ENCODE measurements at regions not wholly inside any gene's neighbourhood (a gene's known extent, or its start where the extent isn't known, plus 50 kb on each side); places are given as distances from the start of the nearest gene placed in this dataset.

DNA sequence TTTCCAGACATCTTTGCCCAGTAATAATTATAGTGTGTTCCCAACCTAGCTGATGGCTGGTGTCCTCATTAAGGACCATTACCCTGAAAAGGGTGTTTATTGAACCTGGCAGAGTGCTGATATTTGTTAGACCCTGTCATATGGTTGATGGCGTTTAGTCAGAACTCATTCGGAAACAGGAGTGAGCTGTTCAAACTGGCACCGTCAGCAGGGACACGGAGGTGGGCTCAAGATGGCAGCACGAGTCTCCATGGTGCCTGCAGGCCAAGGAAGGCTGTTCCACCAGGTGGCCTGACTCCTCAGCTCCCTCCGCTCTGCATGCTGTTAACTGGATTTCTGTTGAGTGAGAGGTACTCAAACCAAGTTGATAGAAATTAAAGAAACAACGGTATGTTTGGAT lies 589.1 kb upstream of the MGMT start:
- Mint-ChIP-seq H3K36me3 (no peaks in the 10 kb centered on the region), H3K27me3 (no peaks in the 10 kb centered on the region), H3K4me1 (no peaks in the 10 kb centered on the region), H3K4me3 (no peak overlapping the region), H3K27ac (no peak overlapping the region), H3K9me3 (no peaks in the 10 kb centered on the region)
- CTCF ChIA-PET, result no interaction called here
- DNase-seq, result no peak

DNA sequence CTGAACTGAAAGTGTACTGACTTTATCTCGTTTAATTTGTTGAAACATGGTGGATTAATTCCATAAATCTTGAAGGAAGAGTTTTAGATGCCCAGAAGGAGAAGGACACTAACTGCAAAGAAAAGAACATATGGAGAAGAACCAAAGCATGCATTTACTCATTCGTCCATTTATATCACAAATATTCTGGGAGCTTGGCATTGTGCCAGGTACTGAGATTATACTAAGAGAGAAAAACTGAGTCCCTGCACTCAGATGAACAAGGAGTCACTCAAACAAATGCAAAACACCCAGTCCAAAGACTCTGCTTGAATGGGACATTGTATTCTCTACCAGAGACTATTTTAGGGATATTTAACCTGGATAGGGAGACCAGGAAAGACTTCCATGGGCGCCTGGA lies 588.0 kb upstream of the MGMT start:
- no peaks in the 10 kb centered on the region for H3K36me3 Mint-ChIP-seq
- H3K9me3 Mint-ChIP-seq, result no peaks in the 10 kb centered on the region
- H3K4me3 Mint-ChIP-seq, result no peak overlapping the region
- H3K27me3 Mint-ChIP-seq, result no peaks in the 10 kb centered on the region
- no peak overlapping the region for H3K27ac Mint-ChIP-seq
- H3K4me1 Mint-ChIP-seq, result no peaks in the 10 kb centered on the region
- CTCF ChIA-PET, result no interaction called here
- DNase-seq, result no peak

DNA sequence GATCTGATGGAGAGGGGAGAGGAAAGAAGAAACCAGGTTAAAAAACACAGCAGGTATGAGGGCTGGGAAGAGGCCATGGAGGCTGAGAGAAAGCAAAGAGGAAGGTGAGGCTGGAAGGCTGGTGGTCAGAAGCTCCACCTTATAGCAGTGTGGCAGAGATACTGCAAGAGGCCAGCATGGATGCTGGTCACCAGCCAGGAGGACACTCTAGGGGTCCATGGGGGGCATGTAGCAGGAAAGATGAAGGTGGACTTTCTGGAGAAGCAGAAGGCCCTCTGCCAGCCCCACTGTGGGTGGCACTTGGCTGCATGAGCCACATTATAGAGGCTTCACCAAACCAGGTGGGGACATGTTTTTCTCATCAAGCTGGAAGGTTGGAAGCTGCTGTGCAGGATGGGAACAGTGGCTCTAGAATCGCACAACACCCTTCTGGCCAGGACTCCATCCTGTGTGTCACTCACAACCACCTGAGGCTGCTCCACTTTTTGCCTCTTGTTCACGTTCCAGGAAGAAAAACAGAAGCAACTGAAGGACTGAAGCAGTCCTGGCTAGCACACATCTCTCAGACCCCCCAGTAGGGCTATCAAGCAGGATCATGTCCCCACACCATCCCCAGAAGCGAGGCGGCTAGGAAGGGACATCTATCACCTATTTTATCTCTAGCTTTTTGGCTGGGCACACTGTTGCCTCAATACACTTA lies 587.5 kb upstream of the MGMT start:
- H3K9me3 Mint-ChIP-seq, result no peaks in the 10 kb centered on the region
- H3K4me3 Mint-ChIP-seq, result no peak overlapping the region
- no peak overlapping the region for H3K27ac Mint-ChIP-seq
- no peak for DNase-seq
- CTCF ChIA-PET, result no interaction called here
- no peaks in the 10 kb centered on the region for H3K36me3 Mint-ChIP-seq
- no peaks in the 10 kb centered on the region for H3K27me3 Mint-ChIP-seq
- H3K4me1 Mint-ChIP-seq, result no peaks in the 10 kb centered on the region

DNA sequence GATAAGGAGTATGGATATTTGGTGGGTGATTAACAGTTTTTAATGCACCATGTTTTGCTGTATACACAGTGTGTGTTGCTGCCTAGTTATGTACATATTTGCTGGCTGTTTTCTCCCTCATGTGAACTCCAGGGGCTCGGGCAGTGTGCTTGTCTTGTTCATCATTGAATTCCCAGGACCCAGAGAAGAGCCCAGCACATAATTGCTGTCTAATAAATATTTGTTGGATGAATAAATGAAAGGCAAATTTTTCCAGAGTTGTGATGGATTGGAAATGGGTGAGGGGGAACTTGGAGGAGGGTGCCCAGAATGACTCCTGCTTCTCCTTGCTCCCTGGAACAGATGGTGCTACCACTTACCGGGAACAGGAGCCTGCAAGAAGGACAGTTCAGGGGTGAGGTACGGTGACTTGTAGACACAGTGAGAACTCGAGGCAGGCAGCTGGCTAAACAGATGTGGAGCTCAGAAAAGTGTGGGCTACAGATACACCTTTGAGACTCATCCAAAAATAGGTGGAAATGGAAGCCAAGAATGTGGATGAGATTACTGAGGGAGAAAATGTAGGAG lies 586.8 kb upstream of the MGMT start:
- DNase-seq, result no peak
- Mint-ChIP-seq H3K27ac (no peak overlapping the region), H3K27me3 (no peaks in the 10 kb centered on the region), H3K9me3 (no peaks in the 10 kb centered on the region), H3K36me3 (no peaks in the 10 kb centered on the region), H3K4me3 (no peak overlapping the region), H3K4me1 (no peaks in the 10 kb centered on the region)
- CTCF ChIA-PET, result no interaction called here

DNA sequence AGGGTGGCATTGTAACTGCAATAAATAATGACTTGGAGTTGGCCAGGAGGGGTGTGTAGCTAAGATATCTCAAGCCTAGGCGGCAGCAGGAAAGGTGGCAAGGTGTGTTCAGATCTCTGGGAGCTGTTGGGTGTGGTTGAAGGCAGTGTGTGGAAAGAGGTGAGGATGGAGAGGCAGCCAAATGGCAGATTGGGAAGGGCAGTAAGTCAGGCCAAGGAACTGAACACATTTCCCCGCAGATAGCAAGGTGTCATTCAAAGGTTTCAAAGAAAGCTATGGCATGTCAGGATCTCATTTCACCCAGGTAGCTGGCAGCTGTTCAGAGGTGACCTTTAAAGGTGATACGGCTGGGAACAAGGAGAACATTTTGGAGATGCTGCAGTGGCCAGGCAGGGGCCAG lies 586.0 kb upstream of the MGMT start:
- H3K27me3 Mint-ChIP-seq, result no peaks in the 10 kb centered on the region
- H3K9me3 Mint-ChIP-seq, result no peaks in the 10 kb centered on the region
- no peak overlapping the region for H3K4me3 Mint-ChIP-seq
- no peak overlapping the region for H3K27ac Mint-ChIP-seq
- H3K36me3 Mint-ChIP-seq, result no peaks in the 10 kb centered on the region
- CTCF ChIA-PET, result no interaction called here
- no peak for DNase-seq
- H3K4me1 Mint-ChIP-seq, result no peaks in the 10 kb centered on the region

DNA sequence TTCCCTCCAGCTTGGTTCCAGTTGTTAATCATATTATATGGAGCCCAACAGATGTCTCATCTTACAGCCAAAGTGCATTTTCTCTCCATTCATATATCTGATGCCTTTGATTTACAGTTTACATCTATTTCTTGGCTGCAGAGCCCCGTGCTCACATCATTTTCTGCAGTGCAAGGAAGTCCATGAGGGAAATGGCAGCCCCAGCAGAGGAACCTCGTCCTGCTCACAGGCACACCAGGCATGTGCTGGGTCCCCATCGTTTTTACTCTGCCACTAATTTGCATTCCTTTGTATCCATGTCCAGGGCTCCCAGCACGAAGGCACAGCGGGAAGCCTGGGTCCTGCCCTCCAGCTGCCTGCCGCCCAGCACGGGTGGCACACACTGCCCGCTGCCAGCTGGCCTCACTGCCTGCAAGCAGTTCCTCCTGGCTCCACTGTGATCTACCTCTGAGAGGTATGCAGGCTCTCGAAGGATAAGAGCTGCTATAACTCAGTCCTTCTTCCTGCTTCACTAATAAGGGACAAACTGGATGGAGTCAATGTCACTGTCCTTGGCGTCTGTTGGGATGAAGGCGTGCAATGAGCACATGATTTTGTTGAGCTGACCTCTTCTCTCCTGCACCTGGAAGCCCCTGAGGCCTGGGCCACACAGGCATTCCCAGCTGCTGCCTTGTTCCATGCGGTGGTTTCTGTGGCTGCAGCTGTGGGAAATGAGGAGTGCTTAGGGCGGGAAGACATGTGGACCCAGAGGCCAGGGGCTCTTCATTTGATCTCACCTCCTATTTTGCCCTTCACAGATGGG lies 583.6 kb upstream of the MGMT start:
- Mint-ChIP-seq H3K36me3 (no peaks in the 10 kb centered on the region), H3K27ac (no peak overlapping the region), H3K9me3 (peaks cover 4% of the 10 kb centered on the region), H3K4me3 (no peak overlapping the region), H3K27me3 (no peaks in the 10 kb centered on the region), H3K4me1 (no peaks in the 10 kb centered on the region)
- no peak for DNase-seq
- CTCF ChIA-PET, result no interaction called here

DNA sequence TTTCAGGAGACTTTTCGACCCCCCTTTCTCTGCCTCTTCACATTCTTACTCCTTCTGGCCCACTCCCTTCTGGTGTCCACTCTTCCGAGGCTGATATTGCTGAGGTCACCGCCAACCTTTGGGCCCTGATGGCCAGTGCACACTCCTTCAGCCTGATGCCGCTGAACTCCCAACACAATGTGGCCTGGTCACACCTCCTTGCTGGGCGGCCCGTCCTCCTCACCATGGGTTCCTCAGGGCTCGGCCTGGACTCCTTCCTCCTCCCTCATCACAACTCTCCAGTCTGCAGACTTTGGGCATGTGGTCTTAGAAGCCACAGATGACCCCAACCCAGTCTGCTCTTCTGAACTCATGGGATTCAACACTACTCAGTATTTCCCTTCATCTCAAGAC lies 583.0 kb upstream of the MGMT start:
- H3K36me3 Mint-ChIP-seq, result no peaks in the 10 kb centered on the region
- no peaks in the 10 kb centered on the region for H3K4me1 Mint-ChIP-seq
- H3K9me3 Mint-ChIP-seq, result peaks cover 4% of the 10 kb centered on the region
- CTCF ChIA-PET, result no interaction called here
- no peak overlapping the region for H3K4me3 Mint-ChIP-seq
- no peak for DNase-seq
- H3K27me3 Mint-ChIP-seq, result no peaks in the 10 kb centered on the region
- H3K27ac Mint-ChIP-seq, result no peak overlapping the region

DNA sequence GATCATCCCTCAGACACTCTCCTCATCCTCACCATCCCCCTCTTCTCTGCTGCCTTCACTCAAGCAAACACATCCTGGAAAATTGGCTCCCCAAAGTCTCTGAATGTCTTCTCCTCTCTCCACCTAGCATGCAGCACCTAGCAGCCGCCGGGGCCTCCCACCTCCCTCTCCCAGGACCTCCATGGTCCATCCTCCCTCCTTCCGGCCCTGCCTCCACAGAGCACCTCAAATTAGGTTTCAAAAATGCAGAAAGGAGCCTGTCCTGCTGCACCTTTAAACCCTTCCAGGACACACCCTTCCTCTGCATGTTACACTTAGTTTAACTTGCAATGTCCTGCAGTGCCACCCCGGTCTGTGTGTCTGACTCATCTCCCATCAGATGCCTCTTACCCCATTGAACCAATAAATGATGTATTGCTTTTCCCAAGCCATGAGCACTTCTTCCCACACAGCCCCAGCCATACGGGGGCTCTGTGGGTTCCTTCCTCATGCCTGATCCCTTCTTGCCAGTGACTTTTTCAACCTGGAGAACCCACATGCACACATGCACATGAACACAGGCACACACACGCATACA lies 582.5 kb upstream of the MGMT start:
- H3K27me3 Mint-ChIP-seq, result no peaks in the 10 kb centered on the region
- H3K4me1 Mint-ChIP-seq, result no peaks in the 10 kb centered on the region
- DNase-seq, result no peak
- peaks cover 4% of the 10 kb centered on the region for H3K9me3 Mint-ChIP-seq
- H3K27ac Mint-ChIP-seq, result no peak overlapping the region
- CTCF ChIA-PET, result no interaction called here
- H3K36me3 Mint-ChIP-seq, result no peaks in the 10 kb centered on the region
- no peak overlapping the region for H3K4me3 Mint-ChIP-seq

DNA sequence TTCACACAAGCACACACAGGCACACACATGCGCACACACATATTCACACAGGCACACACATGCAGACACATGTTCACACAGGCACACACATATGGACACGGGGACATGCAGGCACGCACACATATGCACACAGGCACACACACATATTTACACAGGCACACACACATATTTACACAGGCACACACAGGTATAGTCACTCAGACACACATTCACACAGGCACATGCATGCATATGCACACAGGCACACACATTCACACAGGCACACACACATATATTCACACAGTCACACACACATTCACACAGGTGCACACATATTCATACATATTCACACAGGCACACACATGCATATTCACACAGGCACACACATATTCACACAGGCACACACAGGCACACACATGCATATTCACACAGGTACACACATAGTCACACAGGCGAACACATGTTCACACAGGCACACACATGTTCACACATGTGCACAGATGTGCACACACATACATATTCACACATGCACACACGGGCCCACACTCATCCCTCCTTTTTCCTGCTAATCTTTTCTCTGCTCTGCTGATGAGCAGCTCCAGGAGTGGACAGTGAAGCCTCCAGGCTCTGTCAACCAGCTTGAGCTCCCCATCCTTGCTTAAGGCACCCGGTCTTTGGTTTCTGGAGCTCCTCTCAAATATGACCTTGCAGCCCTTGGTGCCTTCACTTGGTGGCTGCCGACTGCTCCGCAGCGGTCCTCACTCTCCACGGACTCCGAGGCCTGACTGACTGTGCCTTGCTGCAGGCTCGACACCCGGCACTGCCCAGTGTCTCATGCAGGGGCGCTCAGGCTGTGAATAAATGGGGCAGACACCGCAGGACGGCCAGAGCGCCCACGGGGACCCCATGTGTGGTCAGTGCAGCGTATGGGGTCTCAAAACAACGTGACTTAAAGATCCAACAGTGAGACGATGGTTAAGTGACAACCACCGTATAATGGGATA lies 581.2 kb upstream of the MGMT start:
- Mint-ChIP-seq H3K9me3 (peaks cover 4% of the 10 kb centered on the region), H3K36me3 (no peaks in the 10 kb centered on the region), H3K27ac (no peak overlapping the region), H3K27me3 (no peaks in the 10 kb centered on the region), H3K4me3 (no peak overlapping the region), H3K4me1 (no peaks in the 10 kb centered on the region)
- no peak for DNase-seq
- CTCF ChIA-PET, result no interaction called here

DNA sequence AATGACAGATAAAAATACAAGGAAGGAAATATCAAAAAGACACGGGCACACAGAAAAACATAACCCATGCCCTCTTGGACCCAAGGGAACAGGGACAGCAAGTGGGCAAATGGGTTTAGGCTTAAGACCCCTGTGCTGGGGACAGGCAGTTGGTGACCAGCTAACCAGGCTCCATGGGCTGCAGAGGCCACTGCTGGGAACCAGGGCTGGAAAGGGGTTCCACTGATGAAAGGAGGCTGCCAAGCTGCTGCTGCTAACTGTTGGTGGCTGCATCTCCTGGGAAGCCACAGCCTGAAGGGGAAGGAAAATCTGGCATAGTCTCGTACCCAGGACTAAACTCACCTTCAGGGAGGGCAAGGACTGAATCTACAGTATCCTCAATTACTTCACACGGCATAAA lies 579.2 kb upstream of the MGMT start:
- H3K4me3 Mint-ChIP-seq, result no peak overlapping the region
- peaks cover 4% of the 10 kb centered on the region for H3K9me3 Mint-ChIP-seq
- H3K4me1 Mint-ChIP-seq, result no peaks in the 10 kb centered on the region
- CTCF ChIA-PET, result no interaction called here
- no peaks in the 10 kb centered on the region for H3K27me3 Mint-ChIP-seq
- no peak overlapping the region for H3K27ac Mint-ChIP-seq
- H3K36me3 Mint-ChIP-seq, result no peaks in the 10 kb centered on the region
- no peak for DNase-seq

DNA sequence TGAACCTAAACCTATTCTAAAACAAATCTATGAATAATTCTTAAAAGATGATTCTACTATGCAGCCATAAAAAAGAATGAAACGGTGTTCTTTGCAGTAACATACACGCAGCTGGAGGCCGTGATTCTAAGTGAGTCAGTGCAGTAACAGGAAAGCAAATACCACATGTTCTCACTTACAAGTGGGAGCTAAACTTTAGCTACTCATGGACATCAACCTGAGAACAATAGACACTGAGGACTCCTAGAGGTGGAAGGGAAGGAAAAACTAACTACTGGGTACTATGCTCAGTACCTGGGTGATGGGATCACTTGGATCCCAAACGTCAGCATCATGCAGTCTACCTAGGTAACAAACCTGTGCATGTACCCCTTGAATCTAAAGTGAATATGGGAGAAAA lies 575.0 kb upstream of the MGMT start:
- CTCF ChIA-PET, result no interaction called here
- H3K9me3 Mint-ChIP-seq, result peaks cover 4% of the 10 kb centered on the region
- H3K27ac Mint-ChIP-seq, result no peak overlapping the region
- DNase-seq, result no peak
- H3K4me3 Mint-ChIP-seq, result no peak overlapping the region
- no peaks in the 10 kb centered on the region for H3K27me3 Mint-ChIP-seq
- H3K4me1 Mint-ChIP-seq, result no peaks in the 10 kb centered on the region
- H3K36me3 Mint-ChIP-seq, result no peaks in the 10 kb centered on the region

DNA sequence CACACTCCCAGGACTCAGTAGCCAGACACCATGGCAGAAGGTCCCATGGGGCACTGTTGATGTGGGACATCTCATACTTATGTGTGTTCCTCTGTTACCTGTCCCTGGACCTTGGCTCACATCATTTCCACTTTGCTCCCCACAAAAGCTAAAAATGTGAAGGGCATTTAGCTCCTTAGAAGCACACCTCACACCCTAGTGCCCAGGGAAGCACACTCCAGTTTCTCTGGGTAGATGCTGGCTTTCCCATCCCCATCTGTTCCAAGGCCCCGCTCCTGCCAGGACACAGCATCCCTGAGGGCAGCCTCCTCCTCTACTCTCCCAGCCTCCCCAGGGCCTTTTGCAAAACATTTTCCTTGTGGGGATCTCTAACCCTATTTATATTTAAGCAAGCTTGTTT lies 572.4 kb upstream of the MGMT start:
- Mint-ChIP-seq H3K9me3 (no peaks in the 10 kb centered on the region), H3K4me3 (no peak overlapping the region), H3K4me1 (no peaks in the 10 kb centered on the region), H3K36me3 (no peaks in the 10 kb centered on the region), H3K27ac (no peak overlapping the region), H3K27me3 (no peaks in the 10 kb centered on the region)
- CTCF ChIA-PET, result no interaction called here
- no peak for DNase-seq

DNA sequence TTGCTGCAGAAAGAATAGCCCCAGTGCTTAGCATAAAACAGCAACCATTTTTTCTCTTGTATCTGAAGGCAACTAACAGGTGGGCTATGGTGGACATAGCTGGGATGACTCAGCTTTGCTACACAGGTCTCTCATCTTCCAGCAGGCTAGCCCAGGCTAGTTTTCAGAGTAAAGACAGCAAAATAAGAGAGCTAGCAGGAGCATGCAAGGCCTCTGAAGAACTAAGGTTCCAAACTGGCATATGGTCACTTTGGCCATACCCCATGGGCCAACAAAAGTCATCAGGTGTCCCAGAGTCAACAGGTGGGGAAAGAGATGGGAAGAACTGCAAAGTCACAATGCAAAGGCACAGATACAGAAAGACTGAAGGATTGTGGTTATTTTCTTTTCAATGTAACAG lies 571.6 kb upstream of the MGMT start:
- no peak for DNase-seq
- Mint-ChIP-seq H3K4me1 (no peaks in the 10 kb centered on the region), H3K4me3 (no peak overlapping the region), H3K27ac (no peak overlapping the region), H3K36me3 (no peaks in the 10 kb centered on the region), H3K27me3 (no peaks in the 10 kb centered on the region), H3K9me3 (no peaks in the 10 kb centered on the region)
- CTCF ChIA-PET, result no interaction called here

DNA sequence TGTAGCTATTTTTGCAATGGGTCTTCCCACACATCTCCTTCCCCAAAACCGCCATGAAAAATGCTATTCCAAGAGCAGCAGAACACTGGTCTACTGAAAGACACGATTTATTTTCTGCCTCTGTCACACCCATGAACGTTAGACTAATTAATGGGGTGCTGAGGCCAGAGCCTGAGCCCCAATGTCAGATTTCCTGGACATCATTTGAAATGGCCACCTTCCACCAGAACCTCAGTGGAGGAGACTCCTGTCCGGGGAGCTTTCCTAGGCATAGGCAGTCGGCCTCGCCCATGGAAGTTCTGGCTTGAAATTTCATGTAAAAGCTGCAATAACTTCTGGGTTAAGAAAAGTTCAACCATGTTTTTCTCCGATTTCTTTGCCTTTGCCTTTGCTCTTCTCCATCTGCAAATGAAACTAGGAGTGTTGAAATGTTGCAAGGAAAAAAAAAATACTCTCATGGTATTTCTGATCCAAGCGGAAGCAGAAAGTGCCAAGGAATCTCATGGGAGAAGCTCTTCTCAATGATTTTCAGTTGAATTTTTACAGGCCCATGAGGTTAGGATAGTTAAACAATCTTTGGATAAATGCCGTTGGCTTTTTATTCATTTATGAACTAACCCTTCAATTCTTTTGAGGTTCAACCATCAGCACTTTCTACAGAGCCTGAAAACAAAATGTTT lies 570.8 kb upstream of the MGMT start:
- Mint-ChIP-seq H3K9me3 (no peaks in the 10 kb centered on the region), H3K36me3 (no peaks in the 10 kb centered on the region), H3K4me3 (no peak overlapping the region), H3K27me3 (no peaks in the 10 kb centered on the region), H3K4me1 (no peaks in the 10 kb centered on the region), H3K27ac (no peak overlapping the region)
- no peak for DNase-seq
- CTCF ChIA-PET, result interaction anchor here (0.6 kb wide), 1 partner anchor 303 kb away, joined by 4 read pairs; no protein-coding TSS in a partner anchor

Data from activated naive CD4-positive, alpha-beta T cell treated with anti-CD3 and anti-CD28 coated beads, Interleukin-2, amount 10 ng/mL, durations not matched to agents 7 days and 5 days (primary cell).